ENCODE measurements at regions not wholly inside any gene's neighbourhood (a gene's known extent, or its start where the extent isn't known, plus 50 kb on each side); places are given as distances from the start of the nearest gene placed in this dataset.

DNA sequence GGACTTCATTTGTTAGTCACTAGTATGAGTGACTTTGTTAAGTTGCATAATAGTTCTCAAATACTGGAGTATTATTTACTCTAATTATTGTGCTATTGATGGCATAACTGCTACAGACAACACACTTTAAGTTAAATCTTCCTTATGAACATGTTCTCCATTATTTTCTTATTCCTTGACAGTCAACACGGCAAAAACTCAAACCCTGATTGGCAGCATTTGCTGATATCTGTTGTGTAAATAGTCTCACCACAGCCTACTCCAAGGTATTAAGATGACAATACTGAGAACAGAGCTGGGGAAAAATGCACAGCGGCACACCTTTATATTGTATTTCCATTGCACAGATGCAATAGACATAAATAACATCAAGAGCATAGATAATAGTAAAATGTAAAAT lies 568.0 kb upstream of the AADAT start:
- TF ChIP-seq EZH2phosphoT487 (IDR thresholded peaks at IDR 0.05; ENCODE audit: insufficient read depth, low read depth) (no peak), EZH2 (IDR thresholded peaks at IDR 0.05; ENCODE audit: insufficient read depth, poor library complexity, severe bottlenecking) (no peak)

Data from GM23248 (cell line).